Heart left ventricle (tissue), 16 donors: ENCODE measurements at regions not wholly inside any gene's neighbourhood (a gene's known extent, or its start where the extent isn't known, plus 50 kb on each side); places are given as distances from the start of the nearest gene placed in this dataset.

Experiments
- ATAC-seq, 4 donors: fragments of 200-7000 bp; cut with Tn5 transposase; one replicate each; pipeline ENCODE4 v1.9.1; 2020 to 2022; ENCODE audit warnings: moderate library complexity in 4 of 4, mild to moderate bottlenecking in 3 of 4, moderate number of reproducible peaks in 1 of 4
- DNase-seq, 5 donors: peaks; one replicate each; pipeline ENCODE4 v3.0.0-alpha.2; 2020
- H3K27ac ChIP-seq, 12 donors: fragments of 200-600 bp; sonication (generic) in 4 of 12; one replicate each; pipeline versions ENCODE4 v1.5.0 to v1.8.0; 2016 to 2022; ENCODE audit warnings: mild to moderate bottlenecking in 2 of 12
- H3K27me3 ChIP-seq, 9 donors: fragments of 200-600 bp; sonication (generic) in 2 of 9; one replicate each; pipeline versions ENCODE4 v1.5.1 to v1.8.0; 2016 to 2022; ENCODE audit warnings: mild to moderate bottlenecking in 3 of 9
- H3K36me3 ChIP-seq, 9 donors: fragments of 200-600 bp; sonication (generic) in 2 of 9; one replicate each; pipeline versions ENCODE4 v1.5.0 to v1.8.0; 2018 to 2022; ENCODE audit warnings: mild to moderate bottlenecking in 2 of 9
- H3K4me1 ChIP-seq, 12 donors: fragments of 200-600 bp; sonication (generic) in 4 of 12; one replicate each; pipeline versions ENCODE4 v1.5.0 to v1.8.0; 2016 to 2022; ENCODE audit warnings: mild to moderate bottlenecking in 3 of 12
- H3K4me3 ChIP-seq, 12 donors: fragments of 200-600 bp; sonication (generic) in 4 of 12; one replicate each; pipeline versions ENCODE4 v1.5.0 to v1.8.0; 2017 to 2022; ENCODE audit warnings: mild to moderate bottlenecking in 9 of 12, moderate library complexity in 4 of 12
- H3K9me3 ChIP-seq, 12 donors: fragments of 200-600 bp; sonication (generic) in 4 of 12; one replicate each; pipeline versions ENCODE4 v1.5.0 to v1.8.0; 2016 to 2022; ENCODE audit warnings: mild to moderate bottlenecking in 1 of 12
- CTCF ChIP-seq, 12 donors: fragments of 200-600 bp; sonication (generic) in 4 of 12; IDR thresholded peaks; one replicate each; pipeline versions ENCODE4 v1.5.0 to v1.8.0; 2018 to 2022; ENCODE audit warnings: antibody characterized with exemption in 12 of 12, mild to moderate bottlenecking in 5 of 12
- POLR2A ChIP-seq, 2 donors: fragments of 450-650 bp; IDR thresholded peaks; one replicate each; pipeline ENCODE4 v1.6.1; 2017; ENCODE audit warnings: antibody characterized with exemption in 2 of 2, mild to moderate bottlenecking in 2 of 2, moderate library complexity in 2 of 2
- WGBS, 4 donors: extraction: QIAGEN DNeasy Blood & Tissue Kit in 2 of 4; methylation state at CpG; one replicate each; pipeline versions ENCODE4 v1.1.5 to v1.1.7; 2013 to 2018; 5-methylcytosine and 5-hydroxymethylcytosine counted together
- intact Hi-C, 10 donors: fragments of 100-400 bp; cut with DNase I; formaldehyde crosslinking; loops; one replicate each; pipeline versions ENCODE4 v1.11.1 to v1.14.2; 2022
- donor health status: ischemic (EF 13 %, LVEDD 7.1; RV severe dilation, severe dysfunction).
- donor health status: healthy with polysubstance abuse.
- donor health status: DM: no; HTN: yes; CAD: no.
- donor health status: DM: no; HTN: no; CAD: no.
- donor health status: ischemic (EF 25% LVEDD 6.9; RV normal size, moderate dysfunction).
- donor health status: ischemic (EF 25% LVEDD 5.7; RV mildly dilated, moderate dysfunction).
- donor health status: healthy.
- donor health status: DM: yes; HTN: yes; CAD: no.
- donor health status: ischemic (EF 35%, LVEDD 5.7; RV mildly dilated, moderate dysfunction).
- donor health status: nonischemic (EF 11% LVEDD 7.7; RV severe dilation, severe dysfunction).
- donor health status: DM: yes; HTN: yes; CAD: no.
- donor health status: PGD.
- donor health status: ischemic (EF 29% LVEDD 5.4; RV normal size, mild dysfunction).
- donor health status: nonischemic (EF 23%, LVEDD 6.1; RV moderate dilation, normal function).

GRCh38 chr5:171589461-171589860, 170.0 kb downstream of the FGF18 start:
- Histone ChIP-seq H3K27ac (no peak overlapping the region), H3K36me3 (no peaks in the 10 kb centered on the region), H3K4me3 (no peak overlapping the region), H3K9me3 (no peaks in the 10 kb centered on the region), H3K4me1 (no peaks in the 10 kb centered on the region), H3K27me3 (no peaks in the 10 kb centered on the region)
- intact Hi-C loops: no loop called here
- TF ChIP-seq POLR2A (IDR thresholded peaks at IDR 0.05): no peak
- TF ChIP-seq CTCF (IDR thresholded peaks at IDR 0.05): no peak
- no peak for ATAC-seq
- 90 to 93% (median 92%) methylated on average over 11 of the region's 11 CpGs for WGBS, 4 donors
- DNase-seq: no peak

- Histone ChIP-seq H3K9me3 (no peaks in the 10 kb centered on the region), H3K4me3 (no peak overlapping the region), H3K27me3 (no peaks in the 10 kb centered on the region), H3K36me3 (no peaks in the 10 kb centered on the region), H3K27ac (no peak overlapping the region), H3K4me1 (peaks cover 0 to 17% (median 6%) of the 10 kb centered on the region in 12 donors)
- DNase-seq (peak in 1 of 5 donors; percentile 5), ATAC-seq (no peak)
- WGBS, 4 donors: 89 to 95% (median 94%) methylated on average over 5 of the region's 5 CpGs
- no peak for TF ChIP-seq CTCF (IDR thresholded peaks at IDR 0.05)
- TF ChIP-seq POLR2A (IDR thresholded peaks at IDR 0.05): no peak
- intact Hi-C loops: no loop called here
Observed at GRCh38 chr5:171592076-171592475, 172.6 kb downstream of the FGF18 start.

DNA sequence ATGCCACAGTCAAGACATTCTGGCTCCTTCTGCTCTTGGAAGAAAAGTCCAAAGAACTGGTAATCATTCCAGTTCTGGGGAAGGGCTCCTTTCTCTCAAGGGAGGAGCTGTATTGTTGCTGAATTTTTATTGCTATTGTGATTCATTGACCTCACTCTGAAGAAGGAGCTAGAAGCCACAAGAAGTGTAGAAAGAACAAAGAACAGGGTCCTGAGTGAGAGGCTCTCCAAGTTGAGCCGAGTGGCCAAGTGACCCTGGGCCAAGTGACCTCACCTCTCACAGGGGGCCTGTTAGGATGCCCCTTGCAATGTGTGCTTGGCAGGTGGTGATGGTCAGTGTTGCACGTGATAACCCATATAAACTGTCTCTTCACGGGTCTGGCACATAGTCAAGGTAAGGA, 173.3 kb downstream of the FGF18 start:
- no peaks in the 10 kb centered on the region for H3K27me3 ChIP-seq
- H3K4me3 ChIP-seq: no peak overlapping the region
- ATAC-seq (no peak), DNase-seq (peak in 1 of 5 donors; percentile 11)
- TF ChIP-seq CTCF (IDR thresholded peaks at IDR 0.05): no peak
- TF ChIP-seq POLR2A (IDR thresholded peaks at IDR 0.05): no peak
- H3K4me1 ChIP-seq: peaks cover 0 to 17% (median 6%) of the 10 kb centered on the region in 12 donors
- H3K27ac ChIP-seq: no peak overlapping the region
- H3K9me3 ChIP-seq: no peaks in the 10 kb centered on the region
- intact Hi-C loops: no loop called here
- WGBS, 4 donors: 75 to 93% (median 82%) methylated on average over 3 of the region's 3 CpGs
- no peaks in the 10 kb centered on the region for H3K36me3 ChIP-seq

DNA sequence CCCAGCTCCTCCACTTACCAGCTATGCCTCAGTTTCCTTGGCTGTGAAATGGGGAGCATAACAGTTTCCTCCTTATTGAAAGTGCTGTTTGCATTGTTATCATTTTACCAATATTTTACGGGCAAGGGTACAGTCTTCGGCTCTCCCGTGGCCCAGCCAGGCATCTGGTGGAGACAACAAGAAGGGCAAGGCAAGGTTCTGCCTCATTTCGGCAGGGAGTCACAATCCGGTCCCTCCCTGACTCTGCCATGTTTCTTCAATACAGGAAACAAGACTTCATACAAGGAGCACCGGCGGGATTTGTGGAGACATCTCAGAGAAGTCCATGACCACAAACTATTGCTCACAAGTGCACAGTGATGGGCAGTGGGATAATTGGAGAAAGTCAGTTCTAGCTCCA, 174.0 kb downstream of the FGF18 start:
- ATAC-seq: no peak
- Histone ChIP-seq H3K4me1 (peaks cover 0 to 17% (median 6%) of the 10 kb centered on the region in 12 donors), H3K9me3 (no peaks in the 10 kb centered on the region), H3K27me3 (no peaks in the 10 kb centered on the region), H3K4me3 (no peak overlapping the region), H3K27ac (no peak overlapping the region), H3K36me3 (no peaks in the 10 kb centered on the region)
- DNase-seq: peak in 1 of 5 donors; percentile 3
- intact Hi-C loops: no loop called here
- no peak for TF ChIP-seq CTCF (IDR thresholded peaks at IDR 0.05)
- TF ChIP-seq POLR2A (IDR thresholded peaks at IDR 0.05): no peak
- 92 to 99% (median 97%) methylated on average over 7 of the region's 7 CpGs for WGBS, 4 donors
